ENCODE measurements at regions not wholly inside any gene's neighbourhood (a gene's known extent, or its start where the extent isn't known, plus 50 kb on each side); places are given as distances from the start of the nearest gene placed in this dataset.

- TF ChIP-seq EZH2phosphoT487 (IDR thresholded peaks at IDR 0.05; ENCODE audit: borderline replicate concordance, low read depth, low read length) (no peak), CTCF (conservative IDR thresholded peaks at IDR 0.05; ENCODE audit: low read length) (no peak)
- H3K4me1 ChIP-seq (ENCODE audit: insufficient read depth, low read length, poor library complexity, severe bottlenecking): no peaks in the 10 kb centered on the region
- no peaks in the 10 kb centered on the region for H3K9me2 ChIP-seq (ENCODE audit: insufficient read depth, low read length)
- H3K27ac ChIP-seq (ENCODE audit: low read depth, low read length, poor library complexity, severe bottlenecking): no peak overlapping the region
- POLR2A ChIA-PET: interaction anchor here (1.1 kb wide), 1 partner anchor 20 kb away, joined by 3 read pairs; no protein-coding TSS in a partner anchor
- DNase-seq (ENCODE audit: low spot score): no peak
- no peak overlapping the region for H2AFZ ChIP-seq (ENCODE audit: low read length)
- no peak overlapping the region for H3K4me2 ChIP-seq (ENCODE audit: low read length)
- H3K4me3 ChIP-seq (ENCODE audit: low read depth, low read length, poor library complexity, severe bottlenecking): no peak overlapping the region
- no peaks in the 10 kb centered on the region for H4K20me1 ChIP-seq (ENCODE audit: insufficient read depth, low read length)
- H3K79me2 ChIP-seq (ENCODE audit: insufficient read depth, low read depth, low read length): no peaks in the 10 kb centered on the region
- intact Hi-C loops (cut with micrococcal nuclease; ENCODE audit: unreplicated experiment): no loop called here
- H3K36me3 ChIP-seq (ENCODE audit: insufficient read depth, low read length): no peaks in the 10 kb centered on the region
- H3K9me3 ChIP-seq (ENCODE audit: low read length): no peaks in the 10 kb centered on the region
- CTCF ChIA-PET (ENCODE audit: unreplicated experiment): no interaction called here
- BruUV-seq (replicated peaks): no TSS peak
Measured at GRCh38 chr5:110073534-110073933, 383.8 kb downstream of the MAN2A1 start.

- no peak overlapping the region for H3K4me2 ChIP-seq (ENCODE audit: low read length)
- POLR2A ChIA-PET: interaction anchor here (0.8 kb wide), 1 partner anchor 10 kb away, joined by 5 read pairs; no protein-coding TSS in a partner anchor
- CTCF ChIA-PET (ENCODE audit: unreplicated experiment): no interaction called here
- H3K9me3 ChIP-seq (ENCODE audit: low read length): no peaks in the 10 kb centered on the region
- no peaks in the 10 kb centered on the region for H3K4me1 ChIP-seq (ENCODE audit: insufficient read depth, low read length, poor library complexity, severe bottlenecking)
- H3K9me2 ChIP-seq (ENCODE audit: insufficient read depth, low read length): no peaks in the 10 kb centered on the region
- H3K36me3 ChIP-seq (ENCODE audit: insufficient read depth, low read length): no peaks in the 10 kb centered on the region
- DNase-seq (ENCODE audit: low spot score): no peak
- no peak for TF ChIP-seq CTCF (conservative IDR thresholded peaks at IDR 0.05; ENCODE audit: low read length)
- TF ChIP-seq EZH2phosphoT487 (IDR thresholded peaks at IDR 0.05; ENCODE audit: borderline replicate concordance, low read depth, low read length): no peak
- BruUV-seq (replicated peaks): no TSS peak
- H3K79me2 ChIP-seq (ENCODE audit: insufficient read depth, low read depth, low read length): no peaks in the 10 kb centered on the region
- intact Hi-C loops (cut with micrococcal nuclease; ENCODE audit: unreplicated experiment): no loop called here
- no peak overlapping the region for H2AFZ ChIP-seq (ENCODE audit: low read length)
- H4K20me1 ChIP-seq (ENCODE audit: insufficient read depth, low read length): no peaks in the 10 kb centered on the region
- H3K27ac ChIP-seq (ENCODE audit: low read depth, low read length, poor library complexity, severe bottlenecking): no peak overlapping the region
- no peak overlapping the region for H3K4me3 ChIP-seq (ENCODE audit: low read depth, low read length, poor library complexity, severe bottlenecking)
Measured at GRCh38 chr5:110075656-110076055, 385.9 kb downstream of the MAN2A1 start.

GRCh38 chr5:110077147-110077546 is 387.4 kb downstream of the MAN2A1 start:
- H3K79me2 ChIP-seq (ENCODE audit: insufficient read depth, low read depth, low read length): no peaks in the 10 kb centered on the region
- no peaks in the 10 kb centered on the region for H3K9me3 ChIP-seq (ENCODE audit: low read length)
- ChIA-PET POLR2A (no interaction called here), CTCF (ENCODE audit: unreplicated experiment) (no interaction called here)
- H3K4me1 ChIP-seq (ENCODE audit: insufficient read depth, low read length, poor library complexity, severe bottlenecking): no peaks in the 10 kb centered on the region
- no peaks in the 10 kb centered on the region for H3K36me3 ChIP-seq (ENCODE audit: insufficient read depth, low read length)
- H3K4me3 ChIP-seq (ENCODE audit: low read depth, low read length, poor library complexity, severe bottlenecking): no peak overlapping the region
- H4K20me1 ChIP-seq (ENCODE audit: insufficient read depth, low read length): no peaks in the 10 kb centered on the region
- TF ChIP-seq EZH2phosphoT487 (IDR thresholded peaks at IDR 0.05; ENCODE audit: borderline replicate concordance, low read depth, low read length) (no peak), CTCF (conservative IDR thresholded peaks at IDR 0.05; ENCODE audit: low read length) (no peak)
- no peak for DNase-seq (ENCODE audit: low spot score)
- no TSS peak for BruUV-seq (replicated peaks)
- no peak overlapping the region for H2AFZ ChIP-seq (ENCODE audit: low read length)
- no peak overlapping the region for H3K4me2 ChIP-seq (ENCODE audit: low read length)
- H3K9me2 ChIP-seq (ENCODE audit: insufficient read depth, low read length): no peaks in the 10 kb centered on the region
- no peak overlapping the region for H3K27ac ChIP-seq (ENCODE audit: low read depth, low read length, poor library complexity, severe bottlenecking)
- intact Hi-C loops (cut with micrococcal nuclease; ENCODE audit: unreplicated experiment): no loop called here
